SK-N-SH treated with all-trans-retinoic acid at 6 μM for 48 hours (cell line): ENCODE measurements at regions not wholly inside any gene's neighbourhood (a gene's known extent, or its start where the extent isn't known, plus 50 kb on each side); places are given as distances from the start of the nearest gene placed in this dataset.

Experiments used
- ARNTL ChIP-seq: fragments of 450-650 bp; formaldehyde crosslinking; IDR thresholded peaks from 2 replicates; pipeline ENCODE4 v1.5.0; 2020; ENCODE audit warnings: low read depth, mild to moderate bottlenecking, moderate library complexity, borderline replicate concordance
- BACH2 ChIP-seq: fragments of 250-450 bp; sonication (Bioruptor Pico); IDR thresholded peaks from 2 replicates; pipeline ENCODE4 v1.9.0; 2021; ENCODE audit warnings: mild to moderate bottlenecking, borderline replicate concordance
- ESRRG ChIP-seq: fragments of 250-450 bp; sonication (Bioruptor Pico); IDR thresholded peaks from 2 replicates; pipeline ENCODE4 v1.6.1; 2021; ENCODE audit warnings: mild to moderate bottlenecking
- OSR1 ChIP-seq: fragments of 250-450 bp; sonication (Bioruptor Pico); IDR thresholded peaks from 2 replicates; pipeline ENCODE4 v1.8.0; 2022; ENCODE audit warnings: moderate library complexity, mild to moderate bottlenecking, inconsistent platforms
- PPARA ChIP-seq: fragments of 250-450 bp; sonication (Bioruptor Pico); IDR thresholded peaks from 2 replicates; pipeline ENCODE4 v1.5.0; 2020; ENCODE audit warnings: mild to moderate bottlenecking, borderline replicate concordance
- RARB ChIP-seq: fragments of 250-450 bp; sonication (Bioruptor Pico); IDR thresholded peaks from 2 replicates; pipeline ENCODE4 v1.8.0; 2021; ENCODE audit warnings: mild to moderate bottlenecking, moderate library complexity
- ZFP3 ChIP-seq: fragments of 250-450 bp; sonication (Bioruptor Pico); IDR thresholded peaks from 2 replicates; pipeline ENCODE4 v1.5.0; 2020; ENCODE audit warnings: mild to moderate bottlenecking, moderate library complexity
- ZNF70 ChIP-seq: fragments of 450-650 bp; formaldehyde crosslinking; IDR thresholded peaks from 2 replicates; pipeline ENCODE4 v1.5.0; 2020; ENCODE audit warnings: mild to moderate bottlenecking, moderate library complexity
- TF ChIP-seq, protein P1 (sequence below): fragments of 250-450 bp; sonication (Bioruptor Pico); IDR thresholded peaks from 2 replicates; pipeline ENCODE4 v1.8.0; 2020; ENCODE audit warnings: mild to moderate bottlenecking, moderate library complexity, borderline replicate concordance
- TF ChIP-seq, protein P2 (sequence below): fragments of 250-450 bp; sonication (Bioruptor Pico); IDR thresholded peaks from 2 replicates; pipeline ENCODE4 v1.5.1; 2020; ENCODE audit warnings: low read depth, mild to moderate bottlenecking, moderate library complexity
- TF ChIP-seq, protein P3 (sequence below): fragments of 250-450 bp; sonication (Bioruptor Pico); IDR thresholded peaks from 2 replicates; pipeline ENCODE4 v1.5.1; 2021; ENCODE audit warnings: mild to moderate bottlenecking, moderate library complexity

DNA sequence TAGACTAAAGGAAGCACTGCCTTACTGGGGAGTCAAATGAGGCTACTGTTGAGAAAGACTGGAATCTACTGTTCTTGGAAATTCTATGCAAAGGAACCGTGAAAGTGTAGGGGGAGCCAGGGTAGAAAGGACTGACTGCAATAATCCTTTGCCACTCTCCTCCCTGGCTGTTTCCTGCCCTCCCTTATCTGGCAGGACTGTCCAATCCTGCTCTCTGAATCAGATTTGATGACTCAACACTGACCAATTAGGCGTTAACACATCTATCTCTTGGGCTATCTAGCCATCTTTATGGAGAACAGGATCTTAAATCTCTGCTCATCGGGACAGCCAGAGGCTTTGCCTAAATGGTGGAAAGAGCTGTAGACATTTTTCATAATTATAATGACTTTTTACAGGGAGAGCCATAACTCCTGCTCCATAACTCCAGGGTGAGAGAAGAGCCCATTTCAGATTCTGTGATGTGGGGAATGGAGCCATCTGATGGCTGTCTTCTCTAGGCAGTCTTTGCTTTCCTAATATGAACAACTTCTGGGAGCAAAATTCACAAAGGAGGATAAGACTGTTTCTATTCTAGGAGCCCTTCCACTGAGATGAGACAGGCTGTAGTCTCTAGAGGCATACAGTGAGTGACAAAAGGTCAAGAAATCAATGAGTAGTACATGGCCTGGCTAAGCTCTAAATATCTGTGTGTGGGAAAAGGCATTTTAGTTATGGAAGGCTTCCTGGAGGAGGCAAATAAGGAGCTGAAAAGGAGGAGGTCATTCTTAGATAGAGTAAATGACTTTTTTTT is 68.9 kb upstream of the CISTR start:
- no peak for TF ChIP-seq OSR1
- TF ChIP-seq, protein P1, sequence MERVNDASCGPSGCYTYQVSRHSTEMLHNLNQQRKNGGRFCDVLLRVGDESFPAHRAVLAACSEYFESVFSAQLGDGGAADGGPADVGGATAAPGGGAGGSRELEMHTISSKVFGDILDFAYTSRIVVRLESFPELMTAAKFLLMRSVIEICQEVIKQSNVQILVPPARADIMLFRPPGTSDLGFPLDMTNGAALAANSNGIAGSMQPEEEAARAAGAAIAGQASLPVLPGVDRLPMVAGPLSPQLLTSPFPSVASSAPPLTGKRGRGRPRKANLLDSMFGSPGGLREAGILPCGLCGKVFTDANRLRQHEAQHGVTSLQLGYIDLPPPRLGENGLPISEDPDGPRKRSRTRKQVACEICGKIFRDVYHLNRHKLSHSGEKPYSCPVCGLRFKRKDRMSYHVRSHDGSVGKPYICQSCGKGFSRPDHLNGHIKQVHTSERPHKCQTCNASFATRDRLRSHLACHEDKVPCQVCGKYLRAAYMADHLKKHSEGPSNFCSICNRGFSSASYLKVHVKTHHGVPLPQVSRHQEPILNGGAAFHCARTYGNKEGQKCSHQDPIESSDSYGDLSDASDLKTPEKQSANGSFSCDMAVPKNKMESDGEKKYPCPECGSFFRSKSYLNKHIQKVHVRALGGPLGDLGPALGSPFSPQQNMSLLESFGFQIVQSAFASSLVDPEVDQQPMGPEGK (CRISPR knock-in tag) = no peak
- TF ChIP-seq ARNTL (CRISPR knock-in tag) = no peak
- no peak for TF ChIP-seq BACH2 (CRISPR knock-in tag)
- TF ChIP-seq ZNF70 (CRISPR knock-in tag) = no peak
- no peak for TF ChIP-seq RARB
- TF ChIP-seq ESRRG (CRISPR knock-in tag) = no peak
- TF ChIP-seq, protein P2, sequence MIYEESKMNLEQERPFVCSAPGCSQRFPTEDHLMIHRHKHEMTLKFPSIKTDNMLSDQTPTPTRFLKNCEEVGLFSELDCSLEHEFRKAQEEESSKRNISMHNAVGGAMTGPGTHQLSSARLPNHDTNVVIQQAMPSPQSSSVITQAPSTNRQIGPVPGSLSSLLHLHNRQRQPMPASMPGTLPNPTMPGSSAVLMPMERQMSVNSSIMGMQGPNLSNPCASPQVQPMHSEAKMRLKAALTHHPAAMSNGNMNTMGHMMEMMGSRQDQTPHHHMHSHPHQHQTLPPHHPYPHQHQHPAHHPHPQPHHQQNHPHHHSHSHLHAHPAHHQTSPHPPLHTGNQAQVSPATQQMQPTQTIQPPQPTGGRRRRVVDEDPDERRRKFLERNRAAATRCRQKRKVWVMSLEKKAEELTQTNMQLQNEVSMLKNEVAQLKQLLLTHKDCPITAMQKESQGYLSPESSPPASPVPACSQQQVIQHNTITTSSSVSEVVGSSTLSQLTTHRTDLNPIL (CRISPR knock-in tag) = no peak
- TF ChIP-seq, protein P3, sequence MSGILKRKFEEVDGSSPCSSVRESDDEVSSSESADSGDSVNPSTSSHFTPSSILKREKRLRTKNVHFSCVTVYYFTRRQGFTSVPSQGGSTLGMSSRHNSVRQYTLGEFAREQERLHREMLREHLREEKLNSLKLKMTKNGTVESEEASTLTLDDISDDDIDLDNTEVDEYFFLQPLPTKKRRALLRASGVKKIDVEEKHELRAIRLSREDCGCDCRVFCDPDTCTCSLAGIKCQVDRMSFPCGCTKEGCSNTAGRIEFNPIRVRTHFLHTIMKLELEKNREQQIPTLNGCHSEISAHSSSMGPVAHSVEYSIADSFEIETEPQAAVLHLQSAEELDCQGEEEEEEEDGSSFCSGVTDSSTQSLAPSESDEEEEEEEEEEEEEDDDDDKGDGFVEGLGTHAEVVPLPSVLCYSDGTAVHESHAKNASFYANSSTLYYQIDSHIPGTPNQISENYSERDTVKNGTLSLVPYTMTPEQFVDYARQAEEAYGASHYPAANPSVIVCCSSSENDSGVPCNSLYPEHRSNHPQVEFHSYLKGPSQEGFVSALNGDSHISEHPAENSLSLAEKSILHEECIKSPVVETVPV = no peak
- TF ChIP-seq PPARA (CRISPR knock-in tag) = no peak
- no peak for TF ChIP-seq ZFP3 (CRISPR knock-in tag)
